ENCODE measurements at regions not wholly inside any gene's neighbourhood (a gene's known extent, or its start where the extent isn't known, plus 50 kb on each side); places are given as distances from the start of the nearest gene placed in this dataset.

DNA sequence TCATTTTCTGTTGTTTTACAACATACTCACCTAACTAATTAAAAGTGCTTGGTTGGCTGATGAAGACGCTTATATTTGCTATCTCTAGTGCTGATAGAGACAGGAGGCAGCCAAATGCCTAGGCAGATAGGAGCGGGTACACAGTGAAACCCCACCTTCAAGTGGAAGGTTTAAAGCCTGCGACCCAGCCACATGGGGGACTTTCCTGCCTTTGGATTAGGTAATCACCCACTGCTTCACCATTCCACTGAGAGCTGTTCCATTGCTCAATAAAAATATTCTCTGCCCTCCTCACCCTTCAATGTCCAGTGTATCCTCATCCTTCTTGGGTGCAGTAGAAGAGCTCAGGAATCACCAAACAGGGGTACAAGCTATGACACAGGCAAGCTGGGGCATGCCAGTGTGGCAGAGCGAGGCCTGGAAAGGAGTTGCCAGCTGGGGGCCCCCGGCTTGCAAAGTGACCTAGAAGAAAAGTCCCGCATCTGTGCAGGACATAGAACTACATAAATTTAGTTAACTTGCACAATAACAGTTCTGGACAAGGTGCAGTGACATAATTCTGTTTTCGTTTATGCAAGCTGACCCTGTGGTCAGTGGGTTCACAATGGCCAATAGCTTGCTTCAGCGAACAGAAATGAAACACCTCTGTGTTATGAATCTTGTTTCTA, 112.0 kb upstream of the MLIP start:
- H3K36me3 ChIP-seq (ENCODE audit: control insufficient read depth in 4 of 4, insufficient read depth in 3 of 4, low read depth in 1 of 4, low read length in 3 of 4) = no peaks in the 10 kb centered on the region
- WGBS = 45% methylated on average over 8 of the region's 8 CpGs
- peaks cover 0 to 26% (median 15%) of the 10 kb centered on the region in 4 donors for H3K4me1 ChIP-seq (ENCODE audit: control insufficient read depth in 4 of 4, insufficient read depth in 4 of 4, low read length in 3 of 4)
- H3K9ac ChIP-seq (ENCODE audit: low read depth in 1 of 2, low read length in 2 of 2) = no peak overlapping the region
- TF ChIP-seq EGR1 (IDR thresholded peaks at IDR 0.05; ENCODE audit: low read depth in 2 of 2) = no peak
- TF ChIP-seq NR2F2 (IDR thresholded peaks at IDR 0.05) = no peak
- TF ChIP-seq ZBTB33 (IDR thresholded peaks at IDR 0.05) = no peak
- TF ChIP-seq YY1 (IDR thresholded peaks at IDR 0.05) = peak; percentile 67
- TF ChIP-seq HNF4G (IDR thresholded peaks at IDR 0.05) = peak; percentile 41
- TF ChIP-seq, protein P1, sequence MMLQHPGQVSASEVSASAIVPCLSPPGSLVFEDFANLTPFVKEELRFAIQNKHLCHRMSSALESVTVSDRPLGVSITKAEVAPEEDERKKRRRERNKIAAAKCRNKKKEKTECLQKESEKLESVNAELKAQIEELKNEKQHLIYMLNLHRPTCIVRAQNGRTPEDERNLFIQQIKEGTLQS (IDR thresholded peaks at IDR 0.05) = peak; percentile 63
- TF ChIP-seq MAX (IDR thresholded peaks at IDR 0.05) = no peak
- peak; percentile 69 to 83 for TF ChIP-seq RXRA (IDR thresholded peaks at IDR 0.05)
- TF ChIP-seq HNF4A (conservative IDR thresholded peaks at IDR 0.05) = peak; percentile 79 to 86
- TF ChIP-seq TAF1 (conservative IDR thresholded peaks at IDR 0.05) = no peak
- peak; percentile 65 for TF ChIP-seq SP1 (IDR thresholded peaks at IDR 0.05)
- TF ChIP-seq JUND (IDR thresholded peaks at IDR 0.05) = peak in 1 of 2 donors; percentile 55
- peak; percentile 8 to 44 for TF ChIP-seq RAD21 (IDR thresholded peaks at IDR 0.05)
- peak overlapping the region; percentile 84 to 88 for H3K27ac ChIP-seq (ENCODE audit: low read depth in 1 of 2, low read length in 2 of 2)
- no peaks in the 10 kb centered on the region for H3K27me3 ChIP-seq (ENCODE audit: control insufficient read depth in 4 of 4, insufficient read depth in 4 of 4, low read length in 3 of 4)
- no peak for DNase-seq (ENCODE audit: low spot score)
- no peaks in the 10 kb centered on the region for H3K9me3 ChIP-seq (ENCODE audit: control insufficient read depth in 4 of 4, low read length in 3 of 4)
- peak overlapping the region; percentile 2 to 47 (median 24) for H3K4me3 ChIP-seq (ENCODE audit: low read depth in 1 of 3, low read length in 3 of 3)

GRCh38 chr6:54002116-54002515, 109.1 kb upstream of the MLIP start:
- H3K9ac ChIP-seq (ENCODE audit: low read depth in 1 of 2, low read length in 2 of 2) = no peak overlapping the region
- WGBS = 75% methylated on average over 1 of the region's 1 CpG

More at GRCh38 chr6:54002116-54002515, 109.1 kb upstream of the MLIP start:
- Histone ChIP-seq H3K4me3 (ENCODE audit: low read depth in 1 of 3, low read length in 3 of 3) (no peak overlapping the region), H3K27me3 (ENCODE audit: control insufficient read depth in 4 of 4, insufficient read depth in 4 of 4, low read length in 3 of 4) (no peaks in the 10 kb centered on the region), H3K4me1 (ENCODE audit: control insufficient read depth in 4 of 4, insufficient read depth in 4 of 4, low read length in 3 of 4) (peaks cover 0 to 20% (median 15%) of the 10 kb centered on the region in 4 donors), H3K9me3 (ENCODE audit: control insufficient read depth in 4 of 4, low read length in 3 of 4) (no peaks in the 10 kb centered on the region), H3K36me3 (ENCODE audit: control insufficient read depth in 4 of 4, insufficient read depth in 3 of 4, low read depth in 1 of 4, low read length in 3 of 4) (no peaks in the 10 kb centered on the region), H3K27ac (ENCODE audit: low read depth in 1 of 2, low read length in 2 of 2) (no peak overlapping the region)
- DNase-seq (ENCODE audit: low spot score) = no peak
- TF ChIP-seq FOXA1 (IDR thresholded peaks at IDR 0.05) = no peak
- no peak for TF ChIP-seq HNF4G (IDR thresholded peaks at IDR 0.05)
- no peak for TF ChIP-seq HNF4A (conservative IDR thresholded peaks at IDR 0.05)
- no peak for TF ChIP-seq YY1 (IDR thresholded peaks at IDR 0.05)
- TF ChIP-seq, protein P1 (IDR thresholded peaks at IDR 0.05) = no peak
- no peak for TF ChIP-seq RXRA (IDR thresholded peaks at IDR 0.05)
- no peak for TF ChIP-seq FOXA2 (IDR thresholded peaks at IDR 0.05)
- no peak for TF ChIP-seq RAD21 (IDR thresholded peaks at IDR 0.05)
- TF ChIP-seq MAX (IDR thresholded peaks at IDR 0.05) = no peak
- no peak for TF ChIP-seq ZBTB33 (IDR thresholded peaks at IDR 0.05)
- no peak for TF ChIP-seq TAF1 (conservative IDR thresholded peaks at IDR 0.05)
- TF ChIP-seq SP1 (IDR thresholded peaks at IDR 0.05) = no peak
